ENCODE measurements at regions not wholly inside any gene's neighbourhood (a gene's known extent, or its start where the extent isn't known, plus 50 kb on each side); places are given as distances from the start of the nearest gene placed in this dataset.
A peak's percentile ranks its signal among the peaks of the same experiment; 100 is the strongest.

GRCh38 chr10:104580774-104581675 lies 60.1 kb upstream of the SORCS3 start:
- Mint-ChIP-seq H3K27ac (ENCODE audit: unreplicated experiment) (no peak overlapping the region), H3K36me3 (ENCODE audit: unreplicated experiment) (no peaks in the 10 kb centered on the region), H3K4me3 (ENCODE audit: unreplicated experiment) (no peak overlapping the region), H3K27me3 (ENCODE audit: unreplicated experiment) (no peaks in the 10 kb centered on the region), H3K4me1 (ENCODE audit: unreplicated experiment) (peaks cover 2% of the 10 kb centered on the region), H3K9me3 (ENCODE audit: unreplicated experiment) (peaks cover 4% of the 10 kb centered on the region)
- peak; percentile 82 for TF ChIP-seq CTCF (IDR thresholded peaks at IDR 0.05)
- no peak for DNase-seq (ENCODE audit: extremely low spot score, unreplicated experiment)

GRCh38 chr10:104581884-104582601 lies 59.0 kb upstream of the SORCS3 start:
- no peaks in the 10 kb centered on the region for H3K27me3 Mint-ChIP-seq (ENCODE audit: unreplicated experiment)
- H3K4me1 Mint-ChIP-seq (ENCODE audit: unreplicated experiment) = peaks cover 2% of the 10 kb centered on the region
- H3K9me3 Mint-ChIP-seq (ENCODE audit: unreplicated experiment) = peaks cover 4% of the 10 kb centered on the region
- no peaks in the 10 kb centered on the region for H3K36me3 Mint-ChIP-seq (ENCODE audit: unreplicated experiment)
- H3K27ac Mint-ChIP-seq (ENCODE audit: unreplicated experiment) = no peak overlapping the region
- TF ChIP-seq CTCF (IDR thresholded peaks at IDR 0.05) = no peak
- no peak overlapping the region for H3K4me3 Mint-ChIP-seq (ENCODE audit: unreplicated experiment)
- no peak for DNase-seq (ENCODE audit: extremely low spot score, unreplicated experiment)

GRCh38 chr10:104582602-104582951 lies 58.5 kb upstream of the SORCS3 start:
- no peak for TF ChIP-seq CTCF (IDR thresholded peaks at IDR 0.05)
- no peak for DNase-seq (ENCODE audit: extremely low spot score, unreplicated experiment)
- H3K27me3 Mint-ChIP-seq (ENCODE audit: unreplicated experiment) = no peaks in the 10 kb centered on the region
- peaks cover 4% of the 10 kb centered on the region for H3K9me3 Mint-ChIP-seq (ENCODE audit: unreplicated experiment)
- no peaks in the 10 kb centered on the region for H3K36me3 Mint-ChIP-seq (ENCODE audit: unreplicated experiment)
- H3K27ac Mint-ChIP-seq (ENCODE audit: unreplicated experiment) = no peak overlapping the region
- no peak overlapping the region for H3K4me3 Mint-ChIP-seq (ENCODE audit: unreplicated experiment)
- H3K4me1 Mint-ChIP-seq (ENCODE audit: unreplicated experiment) = peaks cover 2% of the 10 kb centered on the region

GRCh38 chr10:104582966-104583365 lies 58.1 kb upstream of the SORCS3 start:
- Mint-ChIP-seq H3K36me3 (ENCODE audit: unreplicated experiment) (no peaks in the 10 kb centered on the region), H3K9me3 (ENCODE audit: unreplicated experiment) (peaks cover 4% of the 10 kb centered on the region), H3K27ac (ENCODE audit: unreplicated experiment) (no peak overlapping the region), H3K4me1 (ENCODE audit: unreplicated experiment) (peaks cover 2% of the 10 kb centered on the region), H3K4me3 (ENCODE audit: unreplicated experiment) (no peak overlapping the region), H3K27me3 (ENCODE audit: unreplicated experiment) (no peaks in the 10 kb centered on the region)
- TF ChIP-seq CTCF (IDR thresholded peaks at IDR 0.05) = no peak
- no peak for DNase-seq (ENCODE audit: extremely low spot score, unreplicated experiment)

- TF ChIP-seq CTCF (IDR thresholded peaks at IDR 0.05) = no peak
- Mint-ChIP-seq H3K27me3 (ENCODE audit: unreplicated experiment) (no peaks in the 10 kb centered on the region), H3K4me1 (ENCODE audit: unreplicated experiment) (peaks cover 2% of the 10 kb centered on the region), H3K4me3 (ENCODE audit: unreplicated experiment) (no peak overlapping the region), H3K27ac (ENCODE audit: unreplicated experiment) (no peak overlapping the region), H3K36me3 (ENCODE audit: unreplicated experiment) (no peaks in the 10 kb centered on the region), H3K9me3 (ENCODE audit: unreplicated experiment) (peaks cover 4% of the 10 kb centered on the region)
- no peak for DNase-seq (ENCODE audit: extremely low spot score, unreplicated experiment)
Measured at GRCh38 chr10:104584541-104584940, 56.5 kb upstream of the SORCS3 start.
